ENCODE measurements at regions not wholly inside any gene's neighbourhood (a gene's known extent, or its start where the extent isn't known, plus 50 kb on each side); places are given as distances from the start of the nearest gene placed in this dataset.

GRCh38 chr15:92322566-92323355, 70.9 kb upstream of the ST8SIA2 start:
- H3K36me3 Mint-ChIP-seq = no peaks in the 10 kb centered on the region
- peaks cover 11% of the 10 kb centered on the region for H3K27me3 Mint-ChIP-seq (ENCODE audit: insufficient read depth, low read depth)
- H3K4me1 Mint-ChIP-seq = peaks cover 50% of the 10 kb centered on the region
- H3K9ac ChIP-seq = no peak overlapping the region
- H3K4me3 ChIP-seq = no peak overlapping the region
- peaks cover 7% of the 10 kb centered on the region for H3F3A ChIP-seq (ENCODE audit: low read depth)
- no peaks in the 10 kb centered on the region for H3K79me2 ChIP-seq (ENCODE audit: low read depth)
- no peak overlapping the region for H3K27ac ChIP-seq
- peak overlapping the region; percentile 5 for H2AFZ ChIP-seq (replicated peaks)
- H3K4me2 ChIP-seq = no peak overlapping the region
- peaks cover 32% of the 10 kb centered on the region for H3K4me1 ChIP-seq
- no peaks in the 10 kb centered on the region for H3K27me3 ChIP-seq
- H3K9me3 ChIP-seq (ENCODE audit: low read depth) = no peaks in the 10 kb centered on the region
- no peaks in the 10 kb centered on the region for H3K36me3 ChIP-seq
- TF ChIP-seq EZH2phosphoT487 (IDR thresholded peaks at IDR 0.05) (no peak), EZH2 (IDR thresholded peaks at IDR 0.05) (no peak), CTCF (IDR thresholded peaks at IDR 0.05) (no peak)
- no peaks in the 10 kb centered on the region for H4K20me1 ChIP-seq (ENCODE audit: low read depth)
- H3K27ac Mint-ChIP-seq = no peak overlapping the region
- no peak for DNase-seq (ENCODE audit: low spot score)
- H3K9me3 Mint-ChIP-seq = peaks cover 1% of the 10 kb centered on the region
- no peak overlapping the region for H3K4me3 Mint-ChIP-seq

GRCh38 chr15:92323525-92323924, 70.2 kb upstream of the ST8SIA2 start:
- Mint-ChIP-seq H3K36me3 (no peaks in the 10 kb centered on the region), H3K27me3 (ENCODE audit: insufficient read depth, low read depth) (peaks cover 11% of the 10 kb centered on the region), H3K27ac (no peak overlapping the region), H3K9me3 (peaks cover 1% of the 10 kb centered on the region), H3K4me1 (peaks cover 49% of the 10 kb centered on the region), H3K4me3 (no peak overlapping the region)
- no peak for DNase-seq (ENCODE audit: low spot score)
- Histone ChIP-seq H3K9me3 (ENCODE audit: low read depth) (no peaks in the 10 kb centered on the region), H2AFZ (replicated peaks) (no peak overlapping the region), H4K20me1 (ENCODE audit: low read depth) (no peaks in the 10 kb centered on the region), H3K27me3 (no peaks in the 10 kb centered on the region), H3F3A (ENCODE audit: low read depth) (peaks cover 15% of the 10 kb centered on the region), H3K27ac (no peak overlapping the region), H3K9ac (no peak overlapping the region), H3K4me3 (no peak overlapping the region), H3K36me3 (no peaks in the 10 kb centered on the region), H3K79me2 (ENCODE audit: low read depth) (no peaks in the 10 kb centered on the region), H3K4me2 (no peak overlapping the region), H3K4me1 (peaks cover 39% of the 10 kb centered on the region)
- no peak for TF ChIP-seq EZH2phosphoT487 (IDR thresholded peaks at IDR 0.05)
- TF ChIP-seq CTCF (IDR thresholded peaks at IDR 0.05) = no peak
- no peak for TF ChIP-seq EZH2 (IDR thresholded peaks at IDR 0.05)

GRCh38 chr15:92324101-92324963, 69.3 kb upstream of the ST8SIA2 start:
- H3K4me2 ChIP-seq = no peak overlapping the region
- peaks cover 40% of the 10 kb centered on the region for H3K4me1 ChIP-seq
- no peaks in the 10 kb centered on the region for H3K9me3 ChIP-seq (ENCODE audit: low read depth)
- Mint-ChIP-seq H3K27ac (no peak overlapping the region), H3K9me3 (peaks cover 1% of the 10 kb centered on the region), H3K36me3 (no peaks in the 10 kb centered on the region), H3K4me1 (peaks cover 48% of the 10 kb centered on the region), H3K27me3 (ENCODE audit: insufficient read depth, low read depth) (peaks cover 11% of the 10 kb centered on the region), H3K4me3 (no peak overlapping the region)
- H3K36me3 ChIP-seq = no peaks in the 10 kb centered on the region
- DNase-seq (ENCODE audit: low spot score) = no peak
- H3K79me2 ChIP-seq (ENCODE audit: low read depth) = no peaks in the 10 kb centered on the region
- no peak overlapping the region for H3K9ac ChIP-seq
- no peaks in the 10 kb centered on the region for H4K20me1 ChIP-seq (ENCODE audit: low read depth)
- peaks cover 16% of the 10 kb centered on the region for H3F3A ChIP-seq (ENCODE audit: low read depth)
- TF ChIP-seq EZH2phosphoT487 (IDR thresholded peaks at IDR 0.05) (no peak), CTCF (IDR thresholded peaks at IDR 0.05) (no peak), EZH2 (IDR thresholded peaks at IDR 0.05) (no peak)
- no peaks in the 10 kb centered on the region for H3K27me3 ChIP-seq
- H3K27ac ChIP-seq = no peak overlapping the region
- H2AFZ ChIP-seq (replicated peaks) = no peak overlapping the region
- H3K4me3 ChIP-seq = no peak overlapping the region
